Fibroblast of lung (primary cell): ENCODE measurements at regions not wholly inside any gene's neighbourhood (a gene's known extent, or its start where the extent isn't known, plus 50 kb on each side); places are given as distances from the start of the nearest gene placed in this dataset.

Experiments used
- CTCF ChIP-seq, 2 donors: IDR thresholded peaks in 1 of 2; conservative IDR thresholded peaks in 1 of 2; 1 replicate in 1 of 2; 2 replicates in 1 of 2; pipeline ENCODE4 v1.5.1; 2011 to 2012; ENCODE audit warnings: low read length in 2 of 2, control low read depth in 1 of 2, inconsistent platforms in 1 of 2, low read depth in 1 of 2, mild to moderate bottlenecking in 1 of 2
- EZH2 ChIP-seq: IDR thresholded peaks from 2 replicates; pipeline ENCODE4 v1.5.1; 2012; ENCODE audit warnings: low read length, control low read depth, mild to moderate bottlenecking; ENCODE audit errors: missing control alignments

GRCh38 chr18:41529093-41529492 lies 425.9 kb upstream of the PIK3C3 start:
- TF ChIP-seq CTCF (conservative IDR thresholded peaks at IDR 0.05 in 1 of 2, IDR thresholded peaks at IDR 0.05 in 1 of 2; ENCODE audit: low read depth in 1 of 2, low read length in 2 of 2) (no peak), EZH2 (no peak)
